ENCODE measurements at regions not wholly inside any gene's neighbourhood (a gene's known extent, or its start where the extent isn't known, plus 50 kb on each side); places are given as distances from the start of the nearest gene placed in this dataset.

DNA sequence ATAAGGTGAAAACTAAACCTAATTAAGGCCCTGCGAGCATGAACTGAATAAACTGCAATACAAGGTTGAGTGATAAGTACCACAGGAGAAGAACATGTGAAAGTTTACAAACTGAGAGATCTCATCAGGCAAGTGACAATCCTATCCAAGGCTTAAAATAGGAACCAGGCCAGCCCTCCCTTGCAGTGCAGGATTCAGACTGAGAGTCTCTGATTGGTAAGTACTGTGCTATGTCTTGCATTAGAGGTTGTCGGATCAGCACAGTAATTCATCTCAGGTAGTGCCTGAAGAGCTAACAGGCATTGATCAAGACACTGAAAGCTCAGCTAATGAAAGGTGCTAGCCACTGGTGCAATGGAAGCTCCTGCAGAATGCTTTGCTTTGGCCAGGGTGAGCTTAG lies 801.7 kb upstream of the ID2 start:
- no peak for TF ChIP-seq EGR1 (IDR thresholded peaks at IDR 0.05; ENCODE audit: low read depth)
- TF ChIP-seq SIN3A (IDR thresholded peaks at IDR 0.05; ENCODE audit: low read depth) = no peak
